ENCODE measurements at regions not wholly inside any gene's neighbourhood (a gene's known extent, or its start where the extent isn't known, plus 50 kb on each side); places are given as distances from the start of the nearest gene placed in this dataset.

DNA sequence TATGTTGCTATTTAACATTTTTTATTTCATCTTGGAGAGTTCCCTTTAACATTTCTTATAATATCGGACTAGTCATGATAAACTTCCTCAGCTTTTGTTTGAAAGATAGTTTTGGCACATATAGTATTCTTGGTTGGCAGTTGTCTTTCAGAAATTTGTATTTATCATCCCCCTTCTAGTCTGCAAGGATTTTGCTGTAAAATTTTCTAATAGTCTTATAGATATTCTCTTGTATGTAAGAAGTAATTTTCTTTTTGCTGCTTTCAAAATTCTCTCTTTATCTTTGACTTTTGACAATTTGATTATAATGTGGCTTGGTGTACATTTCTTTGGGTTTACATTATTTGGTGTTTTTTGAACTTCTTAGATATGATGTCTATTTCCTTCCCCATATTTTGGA, 116.0 kb upstream of the AVPR1A start:
- DNase-seq (ENCODE audit: low read depth in 4 of 4, low spot score in 3 of 4), result no peak

DNA sequence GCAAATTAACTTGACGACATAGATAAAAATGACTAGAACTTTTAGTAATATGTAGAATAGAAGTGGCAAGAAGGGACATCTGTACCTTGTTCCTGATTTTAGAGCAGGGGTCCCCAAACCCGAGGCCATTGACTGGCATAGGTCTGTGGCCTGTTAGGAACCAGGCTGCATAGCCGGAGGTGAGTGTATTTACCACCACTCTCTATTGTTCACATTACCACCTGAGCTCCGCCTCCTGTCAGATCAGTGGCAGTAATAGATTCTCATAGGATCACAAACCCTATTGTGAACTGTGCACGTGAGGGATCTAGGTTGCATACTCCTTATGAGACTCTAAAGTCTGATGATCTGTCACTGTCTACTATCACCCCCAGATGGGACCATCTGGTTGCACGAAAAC, 113.6 kb upstream of the AVPR1A start:
- no peak for DNase-seq (ENCODE audit: low read depth in 4 of 4, low spot score in 3 of 4)

DNA sequence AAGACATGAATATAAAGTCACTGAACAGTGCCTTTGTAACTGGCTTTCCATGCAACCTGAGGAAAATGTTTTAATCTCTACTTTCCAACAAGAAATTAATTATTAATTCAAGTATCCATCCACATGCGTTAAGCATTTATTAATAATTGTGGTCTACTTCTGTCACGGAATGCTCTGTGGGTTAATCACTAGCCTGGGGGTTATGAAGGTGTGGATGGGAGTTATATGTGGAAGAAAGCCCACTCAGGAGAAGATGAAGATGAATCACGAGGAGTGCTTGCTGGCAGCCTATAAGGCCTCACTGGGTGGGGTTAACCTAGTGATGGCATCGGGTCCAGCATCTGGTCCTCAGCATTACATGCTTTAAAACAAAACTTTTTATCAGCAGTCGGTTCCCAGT, 99.5 kb upstream of the AVPR1A start:
- DNase-seq (ENCODE audit: low read depth in 4 of 4, low spot score in 3 of 4), result no peak

DNA sequence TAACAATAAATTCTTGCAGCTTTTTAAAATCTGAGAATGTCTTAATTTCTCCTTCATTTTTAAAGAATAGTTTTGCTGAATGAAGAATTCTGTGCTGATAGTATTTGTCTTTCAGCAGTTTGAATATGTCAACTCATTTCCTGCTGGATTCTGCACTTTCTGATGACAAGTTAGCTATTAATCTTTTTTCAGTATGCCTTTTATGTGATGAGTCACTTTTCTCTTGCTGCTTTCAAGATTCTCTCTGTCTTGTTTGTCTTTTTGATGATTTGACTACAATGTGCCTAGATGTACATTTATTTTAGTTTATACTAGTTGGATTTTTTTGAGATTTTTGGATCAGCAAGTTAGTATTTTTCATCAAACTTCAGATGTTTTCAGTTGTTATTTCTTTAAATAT, 87.9 kb upstream of the AVPR1A start:
- no peak for DNase-seq (ENCODE audit: low read depth in 4 of 4, low spot score in 3 of 4)

DNA sequence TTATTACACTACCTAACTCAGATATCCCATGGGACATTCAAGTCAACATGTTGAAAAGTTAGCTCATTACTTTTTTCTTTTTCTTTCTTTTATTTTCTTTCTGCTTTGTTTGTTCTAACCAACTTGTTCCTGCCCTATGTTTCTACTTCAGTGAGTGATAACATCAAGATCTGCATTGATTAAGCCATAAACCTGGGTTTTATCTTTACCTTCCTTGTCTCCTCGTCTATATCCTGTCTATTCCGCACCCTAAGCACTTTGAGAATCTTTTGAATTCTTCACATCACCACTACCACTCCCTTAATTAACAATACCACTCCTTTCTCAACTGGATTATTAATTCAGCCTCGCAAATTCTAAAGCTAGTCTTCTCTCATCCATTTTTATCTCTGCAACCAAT, 81.9 kb upstream of the AVPR1A start:
- no peak for DNase-seq (ENCODE audit: low read depth in 4 of 4, low spot score in 3 of 4)

DNA sequence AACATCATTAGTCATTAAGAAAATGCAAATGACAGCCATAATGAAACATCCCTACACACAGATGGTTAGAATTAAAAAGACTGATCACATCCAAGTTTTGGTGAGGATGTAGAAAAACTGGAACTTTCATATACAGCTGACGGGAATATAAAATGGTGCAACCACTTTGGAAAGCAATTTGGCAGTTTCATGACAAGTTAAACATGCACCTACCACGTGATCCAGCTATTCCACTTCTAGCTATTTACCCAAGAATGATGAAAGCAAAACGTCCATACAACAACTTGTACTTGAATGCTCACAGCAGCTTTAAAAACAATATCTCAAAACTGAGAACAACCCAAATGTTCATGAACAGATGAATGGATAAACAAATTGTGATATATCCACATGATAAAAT, 77.9 kb upstream of the AVPR1A start:
- no peak for DNase-seq (ENCODE audit: low read depth in 4 of 4, low spot score in 3 of 4)

DNA sequence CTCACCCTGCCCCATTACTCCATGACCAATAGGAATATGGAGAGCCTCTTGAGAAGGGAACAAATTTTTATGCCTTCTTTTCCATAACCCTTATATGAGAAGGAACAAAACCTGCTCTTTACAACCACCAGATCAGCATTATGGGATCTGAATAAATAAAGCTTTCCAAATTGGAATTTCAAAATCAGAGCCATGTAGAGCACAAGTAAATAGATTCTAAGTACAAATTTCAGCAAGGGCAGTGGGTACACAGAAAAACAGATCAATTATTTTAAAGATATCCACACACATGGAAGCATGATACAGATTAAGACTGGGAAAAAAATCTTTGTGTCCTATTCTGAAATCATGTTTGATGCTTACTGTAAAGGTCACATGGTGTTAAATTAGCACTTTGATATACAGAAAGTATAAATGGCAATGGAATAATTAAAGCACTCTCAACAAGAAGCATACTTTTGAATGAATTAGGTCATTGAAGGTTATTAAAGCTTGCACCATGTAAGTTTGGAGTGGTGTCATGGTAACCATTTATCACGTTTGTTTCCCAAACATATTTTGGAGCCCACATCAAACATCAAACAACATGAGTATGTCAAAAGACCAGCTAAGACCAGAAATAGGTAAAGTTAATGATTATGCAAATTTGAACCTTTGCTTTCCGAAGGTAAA, 75.9 kb upstream of the AVPR1A start:
- DNase-seq (ENCODE audit: low read depth in 4 of 4, low spot score in 3 of 4), result no peak

DNA sequence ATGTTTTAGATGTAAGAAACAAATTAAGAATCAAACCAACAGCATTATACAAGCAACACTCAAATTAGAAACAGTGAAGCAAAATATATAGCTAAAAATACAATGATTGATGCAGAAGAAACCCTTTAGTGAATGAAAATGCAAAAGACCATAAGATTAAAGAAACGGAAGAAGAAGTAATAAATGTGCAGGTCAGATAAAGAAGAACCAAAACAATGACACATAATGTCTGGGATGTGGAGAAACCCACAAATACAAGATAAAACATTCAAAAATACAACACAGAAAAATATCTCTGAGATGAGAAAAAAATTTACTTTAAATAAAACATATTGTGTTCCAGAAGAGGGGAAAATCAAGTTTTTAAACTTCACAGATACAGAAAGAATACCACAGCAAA, 73.4 kb upstream of the AVPR1A start:
- DNase-seq (ENCODE audit: low read depth in 4 of 4, low spot score in 3 of 4), result no peak

DNA sequence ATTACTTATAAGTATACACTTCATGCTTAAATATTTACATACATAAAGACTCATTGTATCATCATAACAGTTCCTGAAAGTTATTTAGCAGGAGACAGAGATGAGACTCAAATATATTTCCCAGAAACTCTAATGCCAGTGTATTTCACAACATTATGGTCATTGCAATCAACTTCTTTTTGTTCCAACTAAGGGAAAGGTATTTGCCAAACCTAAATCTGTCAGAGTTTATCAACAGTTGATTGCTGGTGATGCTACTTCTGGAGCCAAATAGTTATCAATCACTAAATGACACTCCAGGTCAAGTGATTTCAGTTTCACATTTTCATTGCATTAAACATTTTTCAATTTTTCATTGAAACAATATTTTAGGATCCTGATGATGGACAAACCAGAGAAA, 72.1 kb upstream of the AVPR1A start:
- DNase-seq (ENCODE audit: low read depth in 4 of 4, low spot score in 3 of 4), result no peak

DNA sequence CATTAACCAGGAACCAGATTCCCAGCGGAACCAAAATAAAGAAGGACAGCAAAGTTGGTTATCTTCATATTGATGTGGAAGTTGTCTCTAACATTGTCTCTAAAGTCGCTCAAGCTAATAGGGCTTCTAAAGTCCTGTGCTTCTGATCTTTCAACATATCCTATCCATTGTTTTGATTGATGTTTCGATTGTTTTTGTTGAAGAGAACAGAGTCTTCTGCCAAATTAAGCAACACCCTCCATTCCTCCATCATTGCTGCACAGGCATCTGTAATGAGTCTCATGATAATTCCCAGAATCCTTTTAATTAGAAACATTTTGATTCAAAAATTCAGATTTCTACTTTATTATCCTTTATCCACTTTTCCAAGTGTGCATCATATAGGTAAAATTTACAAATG, 71.6 kb upstream of the AVPR1A start:
- no peak for DNase-seq (ENCODE audit: low read depth in 4 of 4, low spot score in 3 of 4)

DNA sequence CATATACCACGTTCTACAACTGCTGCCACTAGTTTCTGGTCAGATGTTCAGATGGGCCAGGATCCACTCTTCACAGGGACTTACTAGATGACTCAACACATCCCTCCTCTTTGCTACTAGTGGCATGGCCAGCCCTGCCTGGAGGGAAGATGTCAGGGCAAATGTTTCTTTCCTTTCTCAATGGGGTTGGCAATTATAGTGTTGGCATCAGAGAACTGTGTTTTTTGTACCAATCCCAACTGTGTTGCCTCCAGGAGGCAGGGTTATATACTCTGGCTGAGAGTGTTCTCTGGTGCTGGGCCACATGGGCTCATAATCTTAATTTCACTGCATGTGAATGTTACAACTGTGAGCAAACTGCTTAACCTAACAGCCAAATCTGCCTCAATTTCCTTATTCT, 69.9 kb upstream of the AVPR1A start:
- DNase-seq (ENCODE audit: low read depth in 4 of 4, low spot score in 3 of 4), result no peak

DNA sequence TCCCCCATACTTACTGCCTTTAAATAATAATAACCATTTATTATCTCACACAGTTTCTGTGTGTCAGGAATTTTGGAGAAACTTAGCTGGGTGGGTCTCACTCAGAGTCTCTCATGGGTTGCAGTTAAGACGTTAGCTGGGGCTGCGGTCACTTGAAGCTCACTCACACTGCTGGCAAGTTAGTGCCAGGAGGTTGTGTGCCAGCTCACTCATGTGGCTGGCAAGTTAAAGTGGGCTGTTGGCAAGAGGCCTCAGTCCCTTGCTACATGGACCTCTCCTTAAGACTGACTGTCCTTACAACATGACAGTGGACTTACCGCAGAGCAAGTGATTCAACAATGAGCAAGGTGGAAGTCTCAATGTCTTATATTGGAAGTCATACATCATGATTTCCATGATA, 61.3 kb upstream of the AVPR1A start:
- no peak for DNase-seq (ENCODE audit: low read depth in 4 of 4, low spot score in 3 of 4)

DNA sequence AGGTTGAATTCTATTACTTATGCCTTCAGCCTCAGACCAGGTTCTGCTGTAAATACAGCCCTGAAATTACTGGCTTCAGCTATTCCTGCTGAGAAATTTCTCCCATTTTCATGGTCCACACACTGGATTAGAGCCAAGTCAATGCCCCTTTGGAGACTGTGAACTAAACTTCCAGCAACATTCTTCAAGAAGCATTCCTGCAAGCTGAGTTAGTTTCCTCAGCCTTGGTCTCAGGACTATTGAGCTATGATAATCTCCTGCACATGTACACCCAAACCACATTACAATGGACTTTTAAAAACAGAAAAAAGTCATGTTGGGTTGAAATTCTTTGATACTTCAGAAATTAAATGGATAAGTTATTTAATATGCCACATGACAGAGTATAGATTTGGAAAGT, 58.0 kb upstream of the AVPR1A start:
- DNase-seq (ENCODE audit: low read depth in 4 of 4, low spot score in 3 of 4), result no peak

DNA sequence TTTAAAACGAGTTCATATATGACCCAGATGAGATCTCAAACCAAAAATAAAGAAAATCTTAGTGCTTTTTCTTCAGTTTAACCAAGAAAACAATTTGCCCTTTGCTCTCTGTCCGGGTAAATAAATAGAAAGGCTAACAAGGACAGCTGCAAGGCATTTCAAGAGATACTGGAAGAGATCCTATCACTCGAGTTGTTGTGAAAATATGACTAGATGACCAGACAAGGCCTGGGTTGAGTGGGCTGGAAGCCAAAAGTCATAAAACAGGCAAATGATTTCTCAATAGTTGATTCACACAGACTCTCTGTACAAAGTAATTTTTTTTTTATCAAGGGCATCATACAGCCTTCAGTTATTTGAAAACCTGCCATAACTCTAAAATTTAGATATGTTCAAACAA, 55.9 kb upstream of the AVPR1A start:
- peak in 2 of 4 donors; percentile 4 to 15 for DNase-seq (ENCODE audit: low read depth in 4 of 4, low spot score in 3 of 4)

DNA sequence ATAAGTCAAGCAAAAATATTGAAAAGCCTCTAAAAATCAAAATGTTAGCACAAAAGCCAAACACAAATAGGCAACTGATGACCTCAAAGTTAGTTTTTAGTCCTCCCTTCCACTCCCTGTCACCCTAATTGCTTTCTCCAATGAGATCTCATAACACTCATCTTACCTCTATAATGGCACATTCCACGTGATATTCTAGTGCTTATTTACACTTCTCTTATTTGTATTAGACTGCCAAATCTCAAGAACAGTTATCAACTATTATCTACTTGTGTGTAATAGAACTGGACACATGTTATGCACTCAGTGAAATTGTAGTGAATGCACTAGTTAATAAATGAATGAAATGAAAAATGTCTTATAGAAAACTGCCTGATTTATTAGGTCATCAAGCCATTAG, 55.5 kb upstream of the AVPR1A start:
- no peak for DNase-seq (ENCODE audit: low read depth in 4 of 4, low spot score in 3 of 4)

Data from right renal pelvis (tissue), 4 donors.